HK-2 (cell line): ENCODE measurements at regions not wholly inside any gene's neighbourhood (a gene's known extent, or its start where the extent isn't known, plus 50 kb on each side); places are given as distances from the start of the nearest gene placed in this dataset.
A peak's percentile ranks its signal among the peaks of the same experiment; 100 is the strongest.

Source experiments
- DNase-seq: peaks from one replicate; pipeline ENCODE4 v3.0.0-alpha.2; 2018; ENCODE audit not compliant: unreplicated experiment

DNA sequence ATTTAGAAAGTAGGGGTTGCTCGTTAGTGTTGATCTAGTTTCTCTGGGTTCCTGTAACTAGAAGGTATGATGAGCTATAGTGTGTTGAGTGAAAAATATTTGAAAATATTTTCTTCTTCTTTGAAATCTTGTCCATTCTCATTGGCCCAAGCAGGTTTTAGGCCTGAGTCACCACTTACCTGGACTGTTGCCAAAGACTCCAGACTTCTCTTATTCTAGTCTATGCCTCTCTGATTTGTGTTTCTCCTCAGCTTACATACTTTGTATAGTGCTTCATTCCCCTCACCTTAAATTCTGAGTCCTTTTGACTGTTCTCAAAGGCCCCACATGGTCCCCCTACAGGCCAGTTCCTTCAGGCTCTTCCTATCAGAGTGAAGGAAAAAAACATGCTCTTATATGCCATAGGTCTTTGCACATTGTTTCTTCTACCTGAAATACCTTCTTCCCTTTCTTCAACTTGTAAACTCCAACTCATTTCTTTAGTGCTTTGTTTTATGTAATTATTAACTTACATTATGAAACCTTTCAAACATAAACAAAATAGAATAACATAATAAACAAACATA is 258.2 kb downstream of the PPP1R2C start:
- DNase-seq: no peak

DNA sequence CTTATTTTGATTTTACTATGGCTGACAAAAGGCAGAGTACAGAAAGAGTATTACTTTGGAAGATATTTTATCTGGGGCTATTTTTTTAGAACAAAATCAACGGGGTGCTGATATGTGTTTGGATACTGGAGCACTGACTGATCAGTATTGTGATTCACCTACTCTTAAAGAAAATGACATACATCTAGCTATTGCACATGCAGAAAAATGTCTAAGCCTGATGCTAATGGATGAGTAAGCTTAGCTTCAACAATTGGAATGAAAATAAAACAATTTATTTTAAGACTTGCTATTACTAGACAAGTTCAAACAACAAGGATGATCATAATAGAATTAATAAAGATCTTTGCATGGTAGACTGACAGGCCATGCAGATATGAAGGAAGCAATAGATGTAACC is 262.0 kb downstream of the PPP1R2C start:
- no peak for DNase-seq

- no peak for DNase-seq
Observed at GRCh38 chrX:42505016-42505415, 272.9 kb downstream of the PPP1R2C start.

DNA sequence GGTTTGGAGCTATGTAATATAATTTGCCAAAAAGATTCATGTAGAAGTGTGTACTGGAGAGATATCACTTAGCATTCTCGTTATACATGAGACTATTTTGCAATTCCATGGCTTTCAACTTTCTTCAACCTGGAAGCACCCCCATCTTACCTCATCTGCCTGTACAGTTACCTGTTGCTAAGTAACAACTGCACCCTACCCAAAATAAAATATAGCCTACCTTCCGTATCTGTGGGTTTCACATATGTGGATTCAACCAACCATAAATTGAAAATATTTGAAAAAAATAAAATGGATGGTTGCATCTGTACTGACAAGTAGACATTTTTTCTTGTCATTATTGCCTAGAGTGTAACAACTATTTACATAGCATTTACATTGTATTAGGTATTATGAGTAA is 278.3 kb downstream of the PPP1R2C start:
- DNase-seq: no peak

- no peak for DNase-seq
Observed at GRCh38 chrX:42497356-42497755, 280.6 kb downstream of the PPP1R2C start.

DNA sequence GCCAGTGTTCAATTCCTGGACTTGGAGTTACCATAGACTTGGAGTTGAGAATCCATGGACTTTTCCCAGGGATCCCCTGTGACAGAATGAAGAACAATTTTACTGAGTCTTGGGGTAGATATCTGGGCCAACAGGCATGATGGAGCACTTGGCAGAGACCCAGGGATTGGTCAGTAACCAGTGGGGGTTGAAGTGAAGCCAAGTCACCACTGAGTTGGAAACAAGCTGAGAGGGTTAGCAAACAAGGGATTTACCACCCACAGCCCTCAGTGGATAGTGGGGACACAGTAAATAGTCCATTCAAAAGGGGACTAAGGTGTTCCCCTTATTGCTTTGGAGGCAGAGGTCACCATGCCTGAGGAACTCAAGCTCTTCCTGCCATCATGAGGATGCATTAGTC is 281.7 kb downstream of the PPP1R2C start:
- no peak for DNase-seq

DNA sequence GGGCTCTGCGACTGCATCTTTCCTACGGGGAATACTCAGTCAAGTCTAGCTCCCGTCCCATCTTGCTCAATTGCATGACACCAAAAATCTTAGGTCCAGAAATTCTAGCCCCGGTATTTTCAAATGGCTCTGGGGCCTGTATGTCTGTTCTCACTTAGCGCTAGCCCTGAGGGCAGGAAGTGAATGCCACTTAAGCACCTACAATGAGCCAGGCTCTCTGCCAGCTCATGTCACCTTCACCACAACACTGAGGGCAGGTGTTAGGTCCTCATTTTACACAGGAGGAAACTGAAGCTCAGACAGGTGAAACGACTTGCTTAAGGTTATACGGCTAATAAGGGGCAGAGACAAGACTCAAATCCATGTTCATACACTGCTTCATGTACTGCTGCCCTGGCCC is 282.8 kb downstream of the PPP1R2C start:
- no peak for DNase-seq

DNA sequence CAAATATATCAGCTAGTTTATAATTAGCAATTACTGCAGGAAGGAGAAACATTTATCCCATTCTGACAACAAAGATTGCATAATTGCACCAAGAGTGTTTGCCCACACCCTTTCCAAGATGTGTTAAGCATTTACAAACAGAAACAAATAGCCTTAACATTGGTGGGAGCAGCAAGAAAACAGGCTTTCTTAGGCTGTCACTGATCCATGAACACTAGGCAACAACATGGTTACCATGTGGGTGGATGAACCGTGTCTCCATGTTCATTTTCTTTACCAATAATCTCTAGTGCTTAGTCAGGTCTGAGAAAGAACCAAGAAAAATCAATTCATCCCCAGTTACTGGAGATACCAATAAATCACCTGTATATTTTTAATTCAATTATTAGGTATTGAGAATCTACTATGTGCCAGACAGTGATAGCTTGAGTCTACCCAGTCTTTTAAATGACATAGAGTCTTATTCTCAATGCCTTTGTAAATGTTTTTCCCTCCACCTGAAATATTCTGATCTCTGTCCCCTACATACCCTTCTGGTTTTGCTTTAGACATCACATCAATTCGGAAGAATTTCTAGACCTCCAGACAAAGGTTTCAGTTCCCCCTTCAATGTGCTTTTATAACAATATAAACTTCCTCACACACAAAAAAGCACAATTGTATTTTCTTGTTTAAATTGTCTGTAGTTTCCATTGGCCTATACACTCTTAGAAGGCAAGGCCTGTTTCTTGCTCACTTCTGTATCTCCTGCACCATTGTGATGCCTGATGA is 286.6 kb downstream of the PPP1R2C start:
- no peak for DNase-seq

DNA sequence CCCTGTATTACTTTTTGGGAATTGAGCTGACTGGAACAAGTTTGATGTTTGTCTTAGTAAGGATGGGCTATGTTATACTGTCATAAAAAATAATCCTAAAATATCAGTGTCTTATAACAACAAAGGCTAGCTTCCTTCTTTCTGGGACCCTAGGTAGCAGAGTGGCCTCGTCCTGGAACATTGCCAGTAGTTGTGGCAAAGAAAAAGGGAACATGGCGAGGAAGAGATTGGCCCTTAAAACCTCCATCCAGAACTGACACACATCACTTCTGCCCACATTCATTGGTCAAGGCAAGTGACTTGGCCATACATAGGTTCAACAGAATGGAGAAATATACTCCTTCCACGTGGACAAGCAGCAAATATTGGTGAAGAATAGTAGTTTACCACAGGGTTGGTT is 287.9 kb downstream of the PPP1R2C start:
- DNase-seq: no peak

GRCh38 chrX:42485601-42486000 is 292.4 kb downstream of the PPP1R2C start:
- peak; percentile 31 for DNase-seq

- no peak for DNase-seq
Observed at GRCh38 chrX:42484233-42484632, 293.7 kb downstream of the PPP1R2C start.

DNA sequence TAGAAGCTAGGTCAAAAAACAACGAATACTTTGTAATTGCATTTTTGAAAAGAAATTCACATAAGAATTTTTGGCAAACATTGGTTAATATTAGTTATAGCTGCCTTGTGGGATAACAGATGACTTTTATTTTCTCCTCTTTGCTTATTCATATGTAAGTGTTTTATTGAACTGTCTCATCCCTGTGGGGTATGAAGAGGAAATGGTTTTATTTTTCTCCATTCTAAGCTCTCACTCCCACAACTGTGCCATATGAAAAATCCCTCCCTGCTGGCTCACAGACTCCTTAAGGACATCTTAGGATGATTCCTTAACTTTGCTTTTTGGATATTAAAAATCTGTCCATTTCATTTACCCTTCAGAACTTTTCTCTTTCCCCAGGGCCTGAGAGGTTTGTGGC is 300.6 kb downstream of the PPP1R2C start:
- no peak for DNase-seq

- no peak for DNase-seq
Observed at GRCh38 chrX:42472727-42473126, 305.2 kb downstream of the PPP1R2C start.

DNA sequence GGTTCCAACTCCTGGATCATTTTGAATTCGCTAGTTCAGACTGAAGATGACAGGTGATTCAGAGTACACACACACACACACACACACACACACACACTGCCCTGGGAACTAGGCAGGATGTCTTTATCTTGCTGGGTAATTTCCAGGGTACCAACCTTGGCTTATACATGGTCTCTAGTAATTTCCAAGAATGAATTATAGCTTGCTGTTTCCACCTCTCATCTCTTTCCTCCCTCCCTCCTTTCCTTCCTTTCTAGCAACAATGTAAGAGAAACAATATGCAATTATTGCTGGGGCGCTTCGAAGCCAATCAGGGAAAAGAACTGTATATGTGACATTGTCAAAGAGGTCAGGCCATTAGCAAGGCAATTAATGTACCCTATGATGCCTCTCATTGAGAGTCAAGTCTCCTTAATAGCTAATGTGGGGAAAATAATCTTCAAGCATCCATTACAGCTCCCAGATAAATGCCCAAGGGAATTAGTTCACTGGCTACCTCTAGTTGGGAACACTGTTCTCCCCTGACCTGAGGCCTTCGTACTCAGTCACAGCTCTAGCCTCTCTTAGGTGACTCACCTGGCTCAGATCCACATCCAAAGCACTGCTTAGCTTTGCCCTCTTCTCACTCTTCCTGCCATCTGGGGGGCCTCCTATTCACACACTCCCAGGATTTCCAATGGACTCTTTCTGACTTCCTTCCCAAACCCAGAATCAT is 311.5 kb downstream of the PPP1R2C start:
- DNase-seq: peak; percentile 5

- DNase-seq: no peak
Observed at GRCh38 chrX:42465821-42466220, 312.1 kb downstream of the PPP1R2C start.

DNA sequence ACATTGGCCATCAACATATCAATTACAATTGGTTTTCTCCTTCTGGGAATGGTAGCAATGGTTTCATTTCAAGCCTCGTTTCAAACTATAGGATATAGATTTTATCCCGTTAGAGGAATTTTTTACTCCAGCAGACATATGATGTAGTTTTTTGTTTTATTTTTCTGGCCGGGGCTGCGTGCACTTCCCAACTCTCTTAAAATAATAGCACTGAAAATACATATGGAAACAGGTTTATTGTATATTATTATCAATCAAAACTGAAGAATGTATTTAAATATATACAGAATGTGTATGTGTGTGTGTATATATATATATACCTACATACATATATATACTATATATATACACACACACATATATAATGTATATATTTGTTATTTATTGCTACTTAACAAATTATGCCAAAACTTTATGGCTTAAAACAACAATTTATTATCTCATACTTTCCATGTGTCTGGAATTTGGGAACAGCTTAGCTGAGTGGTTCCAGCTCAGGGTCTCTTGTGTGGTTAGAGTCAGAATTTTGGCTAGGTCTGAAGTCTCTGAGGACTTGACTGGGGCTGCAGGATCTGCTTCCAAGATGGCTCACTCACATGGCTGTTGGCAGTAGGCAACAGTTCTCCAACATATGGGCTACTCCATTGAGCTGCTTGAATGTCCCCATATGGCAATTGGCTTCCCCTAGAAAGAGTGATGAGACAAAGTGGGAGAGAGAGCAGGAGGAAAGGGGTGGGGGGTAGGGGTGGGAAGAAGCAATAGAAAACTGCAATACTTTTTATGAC is 314.1 kb downstream of the PPP1R2C start:
- DNase-seq: no peak

- DNase-seq: no peak
Observed at GRCh38 chrX:42462917-42463316, 315.0 kb downstream of the PPP1R2C start.

DNA sequence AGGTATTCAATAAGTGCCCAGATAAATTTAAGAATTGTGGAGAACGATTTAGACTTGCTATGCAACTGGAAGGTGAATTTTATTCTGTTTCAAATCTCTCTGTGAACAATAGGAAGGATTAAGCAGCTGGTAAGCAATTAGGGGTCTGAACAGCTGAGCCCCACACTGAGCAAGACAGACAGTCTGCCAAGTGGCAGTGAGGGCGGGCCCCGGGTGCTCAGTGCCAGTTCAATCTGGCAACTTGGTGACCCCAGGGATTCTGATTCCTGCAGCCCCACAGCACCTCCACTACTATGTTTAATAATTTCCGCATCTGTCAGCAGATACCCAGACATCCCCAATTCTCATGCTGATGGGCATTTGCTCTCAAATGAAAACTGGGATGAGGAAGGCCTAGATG is 317.3 kb downstream of the PPP1R2C start:
- DNase-seq: no peak

GRCh38 chrX:42459735-42460134 is 318.2 kb downstream of the PPP1R2C start:
- DNase-seq: no peak

DNA sequence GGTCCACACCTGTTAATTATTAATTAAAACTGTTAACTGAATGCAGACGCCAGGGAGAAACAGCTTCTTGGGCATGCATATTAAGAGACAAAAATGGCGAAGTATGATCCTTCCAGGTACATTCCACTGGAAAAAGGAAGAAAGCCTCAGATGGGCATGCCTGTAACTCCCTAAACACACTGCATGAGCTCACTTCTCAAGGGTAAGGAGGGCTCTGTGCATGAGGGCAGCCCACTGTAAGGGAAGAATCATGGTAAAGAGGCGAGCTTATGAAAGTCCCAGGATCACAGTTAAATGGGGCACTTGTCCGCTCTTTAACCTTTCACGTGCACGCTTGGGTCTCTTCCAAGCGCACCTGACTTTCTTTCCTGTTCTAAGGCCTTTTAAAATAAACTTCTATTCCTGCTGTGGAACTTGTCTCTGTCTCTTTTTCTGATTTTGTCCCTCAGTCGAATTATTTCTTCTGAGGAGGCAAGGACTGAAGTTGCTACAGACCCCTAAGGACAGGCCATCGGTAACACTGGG is 321.7 kb downstream of the PPP1R2C start:
- DNase-seq: no peak

- no peak for DNase-seq
Observed at GRCh38 chrX:42450228-42450627, 327.7 kb downstream of the PPP1R2C start.

GRCh38 chrX:42443267-42443666 is 334.7 kb downstream of the PPP1R2C start:
- no peak for DNase-seq
